Astrocyte of the cerebellum (primary cell): ENCODE measurements at regions not wholly inside any gene's neighbourhood (a gene's known extent, or its start where the extent isn't known, plus 50 kb on each side); places are given as distances from the start of the nearest gene placed in this dataset.
"Not testable (repeated sequence)": the region's sequence is repeated elsewhere in the genome, so short reads cannot be mapped to it uniquely, and the experiment has no call there.

ENCODE experiments used
- DNase-seq: peaks from one replicate; pipeline ENCODE4 v3.0.0-alpha.2; 2011; ENCODE audit warnings: low read depth
- H3K4me3 ChIP-seq: 2 replicates; pipeline ENCODE4 v1.5.1; 2011; ENCODE audit warnings: mild to moderate bottlenecking, low read depth, low read length, moderate library complexity
- CTCF ChIP-seq: IDR thresholded peaks from 2 replicates; pipeline ENCODE4 v1.5.1; 2012; ENCODE audit warnings: low read length, low read depth, moderate library complexity, mild to moderate bottlenecking; ENCODE audit errors: missing control alignments
- in situ Hi-C: cut with HindIII; loops from 2 replicates; pipeline ENCODE4 v1.10.0; 2017; ENCODE audit warnings: low sequenced_read_pairs

GRCh38 chr2:7861910-7862702 lies 819.8 kb upstream of the ID2 start:
- H3K4me3 ChIP-seq = no peak overlapping the region
- in situ Hi-C loops = no loop called here

GRCh38 chr2:7866104-7866503 lies 815.8 kb upstream of the ID2 start:
- in situ Hi-C loops = no loop called here
- DNase-seq = no peak
- no peak overlapping the region for H3K4me3 ChIP-seq
- TF ChIP-seq CTCF = no peak

More at GRCh38 chr2:7861910-7862702, 819.8 kb upstream of the ID2 start:
- DNase-seq = no peak
- no peak for TF ChIP-seq CTCF

DNA sequence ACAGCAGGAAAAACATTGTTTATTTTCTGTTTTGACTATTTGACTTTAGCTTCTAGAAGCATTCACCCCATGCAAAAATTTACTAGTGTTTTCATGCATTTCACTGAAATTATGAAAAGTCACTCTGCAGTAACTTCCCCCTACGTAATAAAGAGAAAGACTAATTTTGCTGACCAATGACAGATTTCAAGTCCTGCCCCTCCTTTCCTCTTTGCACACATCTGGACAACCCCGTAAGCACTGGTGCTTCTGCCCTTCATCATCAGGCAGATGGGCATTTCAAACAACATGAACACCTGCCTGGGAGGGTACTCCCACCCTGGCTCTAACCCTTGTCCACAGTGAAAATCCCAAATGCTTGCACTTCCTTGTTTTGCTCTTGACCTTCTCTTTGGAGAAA lies 815.0 kb upstream of the ID2 start:
- no peak for DNase-seq
- no peak overlapping the region for H3K4me3 ChIP-seq
- in situ Hi-C loops = no loop called here
- no peak for TF ChIP-seq CTCF

DNA sequence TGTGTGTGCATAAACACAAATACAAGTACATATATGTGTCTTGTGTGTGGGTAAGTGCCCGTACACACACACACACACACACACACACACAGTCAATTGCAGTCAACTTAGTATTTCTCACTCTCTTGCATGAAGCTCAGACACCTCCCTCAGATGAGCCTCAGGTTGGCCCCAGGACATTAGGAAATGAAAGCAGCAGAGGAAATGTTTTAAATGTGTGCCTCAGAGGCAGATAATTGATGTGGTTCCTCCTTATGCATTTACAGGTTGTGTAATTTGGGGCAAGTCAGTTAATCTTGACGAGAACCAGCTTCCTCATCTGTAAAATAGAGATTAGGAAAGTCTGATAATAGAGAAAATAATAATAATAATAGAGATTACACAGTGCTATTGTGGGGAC lies 814.0 kb upstream of the ID2 start:
- in situ Hi-C loops = no loop called here
- no peak for DNase-seq
- TF ChIP-seq CTCF = no peak
- H3K4me3 ChIP-seq = no peak overlapping the region

DNA sequence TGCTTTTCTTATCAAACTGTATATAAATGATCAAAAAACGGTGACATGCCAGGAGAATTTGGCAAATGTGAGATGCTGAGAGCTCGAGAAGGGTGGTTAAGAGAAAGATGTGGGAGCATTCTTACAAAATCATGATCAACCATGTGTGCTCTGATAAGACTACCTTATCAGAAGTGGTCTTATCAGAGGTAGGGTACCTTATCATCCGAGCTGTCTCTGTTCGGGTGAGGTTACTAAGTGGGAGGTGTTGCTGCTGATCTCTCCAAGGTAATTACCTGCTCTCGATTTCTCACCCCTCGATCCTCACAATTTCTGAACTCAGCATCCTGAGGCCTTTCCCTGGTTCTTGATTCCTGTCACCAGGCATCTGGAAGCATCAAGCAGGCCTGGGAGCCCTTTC lies 813.0 kb upstream of the ID2 start:
- TF ChIP-seq CTCF = no peak
- in situ Hi-C loops = no loop called here
- DNase-seq = no peak
- no peak overlapping the region for H3K4me3 ChIP-seq

- DNase-seq, H3K4me3 ChIP-seq, in situ Hi-C loops: not testable (repeated sequence)
Observed at GRCh38 chr2:7876445-7876844, 805.4 kb upstream of the ID2 start.

DNA sequence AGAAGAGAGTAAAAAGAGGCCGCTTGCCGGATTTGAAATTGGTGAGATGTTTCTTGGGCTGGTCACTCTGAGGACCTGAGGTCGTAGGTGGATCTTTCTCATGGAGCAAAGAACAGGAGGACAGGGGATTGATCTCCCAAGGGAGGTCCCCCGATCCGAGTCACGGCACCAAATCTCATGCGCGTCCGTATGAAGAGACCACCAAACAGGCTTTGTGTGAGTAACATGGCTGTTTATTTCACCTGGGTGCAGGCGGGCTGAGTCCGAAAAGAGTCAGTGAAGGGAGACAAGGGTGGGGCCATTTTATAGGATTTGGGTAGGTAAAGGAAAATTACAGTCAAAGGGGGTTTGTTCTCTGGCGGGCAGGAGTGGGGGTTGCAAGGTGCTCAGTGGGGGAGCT lies 803.6 kb upstream of the ID2 start:
- H3K4me3 ChIP-seq, in situ Hi-C loops, DNase-seq: not testable (repeated sequence)
